Uterus (tissue), 2 donors: ENCODE measurements at regions not wholly inside any gene's neighbourhood (a gene's known extent, or its start where the extent isn't known, plus 50 kb on each side); places are given as distances from the start of the nearest gene placed in this dataset.

Experiments
- CTCF ChIP-seq, 4 experiments: fragments of 200-600 bp in 2 of 4; fragments of 450-650 bp in 2 of 4; sonication (generic) in 2 of 4; IDR thresholded peaks; one replicate each; pipeline ENCODE4 v1.5.1; 2016 to 2019; ENCODE audit warnings: antibody characterized with exemption in 4 of 4, mild to moderate bottlenecking in 2 of 4, moderate library complexity in 1 of 4
- POLR2A ChIP-seq, 2 donors: fragments of 450-650 bp; IDR thresholded peaks; one replicate each; pipeline ENCODE4 v1.6.1; 2016; ENCODE audit warnings: antibody characterized with exemption in 2 of 2, mild to moderate bottlenecking in 1 of 2, moderate library complexity in 1 of 2

GRCh38 chr3:73812054-73812453 is 187.3 kb upstream of the PDZRN3 start:
- no peak for TF ChIP-seq POLR2A (IDR thresholded peaks at IDR 0.05)
- no peak for TF ChIP-seq CTCF (IDR thresholded peaks at IDR 0.05)
